Stomach (tissue), 4 donors: ENCODE measurements at regions not wholly inside any gene's neighbourhood (a gene's known extent, or its start where the extent isn't known, plus 50 kb on each side); places are given as distances from the start of the nearest gene placed in this dataset.

ENCODE experiments used
- CTCF ChIP-seq, 7 experiments: fragments of 450-650 bp in 4 of 7; fragments of 200-600 bp in 3 of 7; sonication (generic) in 3 of 7; IDR thresholded peaks; one replicate each; pipeline ENCODE4 v1.5.1; 2016 to 2019; ENCODE audit warnings: antibody characterized with exemption in 7 of 7, control low read depth in 2 of 7, mild to moderate bottlenecking in 1 of 7
- EP300 ChIP-seq: sonication (generic); formaldehyde crosslinking; IDR thresholded peaks from one replicate; pipeline ENCODE4 v1.6.1; 2017; ENCODE audit warnings: antibody characterized with exemption
- POLR2A ChIP-seq, 4 donors: fragments of 450-650 bp; IDR thresholded peaks; one replicate each; pipeline ENCODE4 v1.6.1; 2016; ENCODE audit warnings: antibody characterized with exemption in 4 of 4, control low read depth in 2 of 4, mild to moderate bottlenecking in 1 of 4, moderate library complexity in 1 of 4
- POLR2AphosphoS5 ChIP-seq, 3 donors: sonication (generic); formaldehyde crosslinking; IDR thresholded peaks; one replicate each; pipeline ENCODE4 v1.6.1; 2016; ENCODE audit warnings: antibody characterized with exemption in 3 of 3

GRCh38 chr6:88342336-88342735, 176.2 kb upstream of the CNR1 start:
- TF ChIP-seq CTCF (IDR thresholded peaks at IDR 0.05): no peak
- no peak for TF ChIP-seq POLR2AphosphoS5 (IDR thresholded peaks at IDR 0.05)
- TF ChIP-seq EP300: no peak
- no peak for TF ChIP-seq POLR2A (IDR thresholded peaks at IDR 0.05)
